GM19239 (cell line): ENCODE measurements at regions not wholly inside any gene's neighbourhood (a gene's known extent, or its start where the extent isn't known, plus 50 kb on each side); places are given as distances from the start of the nearest gene placed in this dataset.

Experiments used
- DNase-seq: peaks from one replicate; pipeline ENCODE4 v3.0.0; 2011; ENCODE audit warnings: low spot score; ENCODE audit not compliant: insufficient read length
- FAIRE-seq: peaks from 2 replicates; lab custom pipeline; 2011; peaks lifted over from hg19 to GRCh38; lab: Jason Lieb, UNC

DNA sequence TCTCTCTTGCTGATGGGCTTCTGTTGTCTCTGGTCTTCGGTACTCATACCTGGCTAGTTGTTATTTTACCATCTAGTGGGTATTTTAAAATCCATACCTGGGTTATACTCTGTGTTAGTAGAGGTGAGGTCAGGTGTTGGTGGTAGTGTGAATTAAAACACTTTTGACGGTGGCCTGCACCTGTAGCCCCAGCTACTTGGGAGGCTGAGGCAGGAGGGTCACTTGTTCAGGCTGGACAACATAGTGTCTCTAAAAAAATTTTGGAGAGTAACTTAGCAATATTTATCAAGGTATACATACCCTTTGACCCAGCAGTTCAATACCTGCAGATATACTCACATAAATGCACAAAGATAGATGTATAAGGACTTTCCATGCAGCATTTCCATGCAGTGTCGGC is 55.4 kb downstream of the GSX1 start:
- DNase-seq, result no peak
- FAIRE-seq, result no peak

DNA sequence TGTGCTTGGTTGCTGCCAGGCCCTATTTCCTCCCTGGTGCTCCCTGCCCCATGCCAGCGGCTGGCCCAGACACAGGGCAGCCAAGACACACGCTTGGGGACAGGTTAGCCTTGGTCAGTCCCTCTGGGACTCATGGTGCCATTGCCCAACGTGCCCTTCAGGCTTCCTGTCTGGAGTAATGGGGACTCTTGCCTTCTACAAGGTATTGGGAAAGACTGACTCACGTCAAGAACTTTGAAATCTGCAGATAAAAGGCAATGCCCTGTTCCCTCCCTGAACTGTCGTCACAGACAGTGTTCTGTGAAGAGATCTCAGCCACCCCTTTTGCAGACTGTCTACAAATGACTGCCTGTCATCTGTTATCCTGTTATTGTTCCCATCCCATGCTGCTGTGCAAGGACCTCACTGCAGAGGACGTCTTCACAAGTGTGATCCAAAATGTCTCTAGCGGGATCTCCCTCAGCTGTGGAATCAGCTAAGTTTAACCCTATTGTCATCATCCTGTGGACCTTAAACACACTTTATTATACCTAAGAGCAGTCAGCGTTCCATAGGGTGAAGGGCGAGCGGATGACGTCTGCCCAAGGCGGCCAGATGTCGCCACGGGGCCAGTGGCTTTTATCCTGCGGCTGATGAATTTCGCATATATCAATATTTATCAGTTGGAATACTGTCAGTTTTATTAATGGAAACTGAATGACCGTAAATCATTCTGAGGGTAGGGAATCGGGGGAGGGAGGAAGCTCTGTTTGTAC is 59.0 kb downstream of the GSX1 start:
- no peak for FAIRE-seq
- no peak for DNase-seq

DNA sequence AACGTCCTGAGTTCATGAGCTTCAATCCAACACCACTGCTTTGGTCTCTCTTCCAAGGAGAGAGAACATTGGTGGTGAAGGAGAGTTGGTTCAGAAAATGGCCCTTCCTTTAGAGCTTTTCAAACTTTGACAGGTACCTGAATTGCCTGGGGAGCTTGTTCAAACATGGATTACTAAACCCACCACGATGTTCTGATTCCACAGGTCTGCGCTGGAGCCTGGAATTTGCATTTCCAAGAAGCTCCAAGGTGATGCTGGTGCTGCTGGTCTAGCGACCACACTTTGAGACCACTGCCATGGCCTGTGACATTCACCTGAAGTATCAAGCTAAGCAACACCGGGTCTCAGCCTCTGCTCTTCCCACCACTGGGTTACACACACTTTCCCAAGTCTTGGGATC is 60.2 kb downstream of the GSX1 start:
- DNase-seq (no peak), FAIRE-seq (no peak)

DNA sequence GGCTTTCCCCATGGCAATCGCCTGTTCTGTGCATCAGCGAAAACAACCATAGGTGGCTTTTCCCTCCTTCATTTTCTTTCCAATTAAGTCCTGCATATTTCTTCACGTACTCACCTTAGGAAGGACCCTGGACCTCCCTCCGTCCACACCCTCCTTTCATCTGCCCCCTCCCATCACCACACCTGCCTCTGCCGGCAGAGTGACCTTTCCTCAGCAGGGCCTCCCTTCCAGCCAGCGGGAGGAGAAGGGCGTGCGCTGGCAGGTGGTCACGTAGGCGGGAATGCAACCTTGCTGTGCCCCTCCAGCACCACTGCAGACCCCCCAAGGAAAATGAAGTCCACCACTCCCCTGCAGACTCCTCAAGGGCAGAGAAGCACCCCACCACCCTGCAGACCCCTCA is 61.1 kb downstream of the GSX1 start:
- FAIRE-seq, result no peak

DNA sequence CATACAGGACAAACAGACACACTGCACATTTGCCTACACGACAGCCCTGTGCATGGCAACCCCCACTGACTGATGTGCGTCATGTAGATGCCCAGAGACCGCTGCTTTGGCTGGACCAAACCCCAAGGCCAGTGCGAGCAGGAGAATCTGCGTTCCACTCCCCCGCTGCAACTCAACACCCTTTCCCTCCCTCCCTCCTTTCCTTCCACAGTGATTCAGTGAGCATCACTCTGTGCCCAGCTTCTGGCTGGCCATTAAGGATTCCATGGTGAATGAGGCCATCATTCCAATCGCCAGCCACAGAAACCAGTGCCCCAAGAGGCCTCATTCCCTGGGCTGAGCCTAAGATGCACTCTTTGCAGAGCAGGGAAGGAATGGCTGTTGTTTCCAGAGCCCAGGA is 61.6 kb downstream of the GSX1 start:
- FAIRE-seq (no peak), DNase-seq (no peak)

More for the DNA sequence above, 61.1 kb downstream of the GSX1 start:
- DNase-seq, result no peak

DNA sequence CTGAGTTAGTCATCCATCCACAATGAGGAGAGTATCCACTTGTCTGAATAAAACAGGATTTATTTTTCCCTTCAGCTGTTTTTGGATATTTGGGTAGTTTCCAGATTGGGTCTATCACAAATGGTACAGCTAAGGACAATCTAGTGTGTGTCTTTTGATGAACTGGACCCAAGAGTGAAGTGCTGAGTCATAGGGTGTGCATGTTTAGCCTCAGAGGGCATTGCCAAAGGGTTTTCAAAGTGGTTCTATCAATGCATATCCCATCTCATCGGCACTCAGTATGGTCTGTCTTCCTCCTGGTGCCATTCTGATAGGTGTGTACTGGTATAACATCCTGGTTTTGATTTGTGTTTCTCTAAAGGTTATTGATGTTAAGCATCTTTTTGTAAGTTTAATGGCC is 62.3 kb downstream of the GSX1 start:
- FAIRE-seq (no peak), DNase-seq (no peak)

DNA sequence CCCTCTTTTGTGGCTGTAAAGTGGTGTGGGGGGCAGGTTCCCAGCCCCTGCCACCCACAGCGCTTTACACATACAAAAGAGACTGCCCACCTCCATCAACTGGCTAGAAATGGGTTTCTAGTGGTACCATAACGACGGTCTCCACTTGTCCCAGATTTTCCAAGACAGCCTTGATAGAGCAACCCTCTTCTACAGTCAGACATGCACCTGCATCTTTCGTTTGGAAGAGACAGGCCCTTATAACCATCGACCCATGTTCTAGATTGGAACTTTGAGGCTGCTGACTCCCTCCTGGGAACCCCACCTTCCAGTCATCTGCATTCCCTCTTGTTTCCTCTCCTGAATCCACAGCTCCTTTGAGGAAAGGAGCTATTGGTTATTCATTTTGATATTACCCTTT is 63.1 kb downstream of the GSX1 start:
- DNase-seq (no peak), FAIRE-seq (no peak)

DNA sequence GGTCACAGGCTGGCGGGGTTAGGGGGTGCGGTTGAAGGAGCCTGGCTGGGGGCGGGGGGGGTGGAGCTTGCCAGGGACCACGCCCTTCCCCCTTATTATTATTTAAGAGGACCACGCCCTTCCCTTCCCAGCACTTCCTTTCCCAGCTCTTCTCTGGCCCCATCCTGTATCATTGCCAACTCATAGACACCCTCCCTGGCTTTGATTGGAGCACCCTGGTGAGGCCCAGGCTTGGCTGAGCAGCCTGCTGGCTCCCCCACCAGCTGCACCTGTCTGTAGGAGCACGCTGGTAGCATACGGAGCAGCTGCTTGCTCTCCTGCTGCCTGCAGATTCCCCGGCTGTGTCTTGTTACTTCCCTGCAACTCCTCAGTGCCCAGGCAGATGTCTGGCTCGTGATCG is 62.5 kb upstream of the PDX1 start:
- no peak for FAIRE-seq
- DNase-seq, result no peak

DNA sequence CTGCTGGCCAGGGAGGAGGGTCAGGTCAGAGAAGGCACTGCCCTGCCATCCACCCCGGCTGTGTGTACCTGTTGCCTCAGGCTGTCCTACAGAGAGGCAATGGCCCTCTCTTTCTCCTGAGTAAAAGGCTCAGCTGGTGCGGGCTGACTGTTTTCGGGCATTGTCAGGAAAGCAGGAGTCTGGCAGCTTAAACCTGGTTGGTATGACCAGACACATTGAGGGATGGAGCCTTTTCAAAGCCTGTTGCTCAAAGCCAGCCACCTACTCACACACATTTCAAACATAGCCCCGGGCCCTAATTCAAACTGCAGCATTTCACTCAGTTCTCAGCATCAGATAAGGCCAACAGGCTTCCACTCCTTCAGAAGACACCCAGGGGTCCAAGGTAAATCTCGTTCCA is 61.8 kb upstream of the PDX1 start:
- DNase-seq (no peak), FAIRE-seq (no peak)

DNA sequence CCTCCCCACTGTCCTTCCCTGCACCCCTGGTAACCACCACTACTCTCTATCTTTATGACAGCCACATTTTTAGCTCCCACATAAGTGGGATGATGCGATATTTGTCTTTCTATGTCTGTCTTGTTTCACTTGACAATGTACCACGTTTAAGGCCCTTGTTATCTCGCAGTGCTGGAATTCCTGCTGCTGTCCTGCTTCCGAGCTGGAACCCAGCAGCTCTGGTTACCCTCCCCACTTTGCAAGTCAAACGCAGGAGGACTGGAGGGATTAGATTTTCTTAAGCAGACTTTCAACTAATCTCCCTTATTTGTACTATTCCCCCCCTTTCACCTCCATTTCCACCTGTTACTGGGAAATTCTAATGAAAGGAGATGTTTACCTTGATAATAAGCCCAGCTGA is 59.1 kb upstream of the PDX1 start:
- no peak for DNase-seq
- no peak for FAIRE-seq

DNA sequence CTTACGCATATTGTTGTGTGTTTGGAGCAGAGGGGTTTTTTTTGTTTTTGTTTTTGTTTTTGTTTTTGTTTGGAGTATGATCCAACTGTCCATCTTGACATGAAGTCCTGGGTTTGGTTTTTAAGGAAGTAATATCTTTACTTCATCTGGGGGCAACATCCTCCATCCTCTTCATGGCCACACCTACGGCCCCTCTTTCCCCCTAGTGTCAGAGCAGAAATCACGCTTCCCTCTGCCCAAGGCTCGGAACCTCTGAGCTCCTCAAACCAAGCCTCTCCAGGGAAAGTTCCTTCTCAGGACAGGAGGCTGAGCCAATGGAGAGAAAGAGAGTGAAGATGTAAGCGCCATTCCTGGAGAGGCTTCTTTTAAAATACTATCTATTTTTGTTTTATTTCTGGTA is 58.6 kb upstream of the PDX1 start:
- no peak for DNase-seq
- FAIRE-seq, result no peak

DNA sequence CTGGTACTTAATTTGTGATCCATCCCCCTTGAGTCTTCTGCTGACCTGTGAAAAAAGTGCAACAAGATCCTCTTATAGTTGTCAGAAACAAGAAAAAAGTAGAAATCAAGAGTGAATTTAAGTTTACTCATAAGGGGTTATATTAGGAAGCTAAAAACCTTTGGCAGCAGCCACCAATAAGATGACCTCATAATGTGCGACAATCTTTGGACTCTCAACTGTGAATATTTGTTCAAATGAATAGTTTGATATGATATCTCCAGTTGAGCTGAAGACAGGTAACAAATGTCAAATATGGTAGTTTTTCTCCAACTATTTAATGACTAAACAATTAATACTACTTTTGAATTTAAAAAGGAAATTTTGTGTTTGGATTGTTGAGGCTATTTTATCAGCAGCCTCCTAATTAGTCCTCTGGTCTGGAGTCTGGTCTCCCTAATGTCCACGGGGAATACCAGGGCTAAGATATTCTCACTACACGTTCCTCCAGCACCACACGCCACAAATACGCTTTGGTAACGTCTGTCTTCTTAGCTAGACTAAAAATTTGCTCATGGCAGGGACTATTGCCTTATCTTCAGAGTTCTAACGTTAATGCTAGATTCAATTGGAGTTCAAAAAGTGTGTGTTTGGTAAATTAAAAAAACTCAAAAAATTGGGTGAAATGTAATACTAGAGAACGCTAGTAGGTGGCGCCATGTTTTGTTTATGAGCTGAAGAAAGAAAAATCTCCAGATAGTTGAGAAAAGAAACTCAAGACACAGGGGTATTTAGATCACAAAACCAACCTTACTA is 51.0 kb upstream of the PDX1 start:
- DNase-seq (no peak), FAIRE-seq (peak; percentile 74)

DNA sequence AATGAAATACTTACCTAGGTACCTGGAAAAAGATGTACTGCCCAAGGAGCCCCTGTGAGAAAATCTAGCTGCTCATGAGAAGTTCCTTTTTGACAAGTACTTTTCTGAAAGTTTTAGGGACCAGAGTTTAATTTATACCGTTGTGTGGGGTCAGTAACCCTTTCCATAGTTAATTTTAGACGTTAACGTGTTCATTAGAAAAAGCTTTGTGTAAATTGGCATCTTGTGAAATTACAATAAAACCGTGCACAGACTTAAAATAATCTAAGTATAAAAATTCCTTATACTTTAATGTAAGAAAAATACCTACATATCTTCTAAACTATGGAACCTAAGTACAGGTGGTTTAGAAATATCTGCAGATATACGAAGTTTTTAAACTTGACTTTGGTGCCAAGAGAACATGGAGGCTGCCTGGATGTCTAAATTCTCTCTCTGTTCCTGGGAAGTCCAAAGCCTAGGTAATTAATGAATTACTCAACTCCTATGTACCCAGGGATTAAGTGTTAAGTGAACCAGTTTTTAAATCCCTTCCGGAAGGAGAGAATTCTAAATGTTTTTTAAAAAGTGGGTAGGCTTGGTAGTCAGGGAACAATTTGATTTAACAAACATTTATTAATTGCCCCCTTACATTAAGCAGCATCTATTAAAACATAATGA is 50.2 kb upstream of the PDX1 start:
- no peak for FAIRE-seq
- DNase-seq, result no peak
